T follicular helper cell (primary cell): ENCODE measurements at regions not wholly inside any gene's neighbourhood (a gene's known extent, or its start where the extent isn't known, plus 50 kb on each side); places are given as distances from the start of the nearest gene placed in this dataset.
"Not testable (repeated sequence)": the region's sequence is repeated elsewhere in the genome, so short reads cannot be mapped to it uniquely, and the experiment has no call there.

Experiments used
- DNase-seq: peaks from one replicate; pipeline ENCODE4 v3.0.0-alpha.2; 2020; ENCODE audit warnings: low read depth

DNA sequence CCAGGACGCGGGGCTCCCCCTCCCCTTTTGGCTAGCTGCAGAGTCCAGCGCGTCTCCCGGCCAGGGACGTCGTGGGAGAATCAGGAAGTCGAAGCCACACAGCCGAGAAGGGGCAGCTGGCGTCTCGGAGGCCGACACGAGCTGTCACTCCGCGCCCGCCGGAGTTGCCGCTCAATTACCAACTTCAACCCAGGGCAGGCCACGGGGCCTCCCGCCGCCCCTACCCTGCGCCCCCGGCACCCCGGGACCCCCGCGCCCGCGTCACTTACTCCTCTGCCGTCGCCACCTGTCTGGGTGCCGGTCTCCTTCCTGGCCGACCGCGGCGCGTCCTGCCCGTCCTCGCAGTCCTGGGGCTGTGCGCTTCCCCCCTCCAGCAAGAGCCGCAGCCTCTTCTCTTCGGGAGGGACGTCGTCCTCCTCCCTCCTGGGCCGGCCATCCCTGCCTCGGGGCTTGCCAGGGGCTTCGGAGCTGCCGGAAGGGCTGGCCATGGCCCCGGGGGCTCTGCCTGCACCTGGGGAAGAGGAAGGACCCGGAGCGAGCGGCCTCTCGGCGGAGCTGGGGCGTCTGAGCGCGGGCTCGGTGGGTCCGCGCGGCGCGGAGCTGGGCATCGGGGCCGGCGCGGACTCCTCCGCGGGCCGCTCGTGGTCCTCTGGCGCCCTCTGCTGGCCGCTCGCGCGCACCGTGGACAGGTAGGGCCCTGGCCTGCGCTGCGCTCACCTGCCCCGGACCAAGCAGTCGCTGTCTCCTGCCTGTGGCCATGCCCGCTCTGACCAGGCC, 65.6 kb upstream of the CLEC6A start:
- peak; percentile 57 for DNase-seq

- DNase-seq: peak; percentile 41
Measured at GRCh38 chr12:8396225-8397071, 59.3 kb upstream of the CLEC6A start.

DNA sequence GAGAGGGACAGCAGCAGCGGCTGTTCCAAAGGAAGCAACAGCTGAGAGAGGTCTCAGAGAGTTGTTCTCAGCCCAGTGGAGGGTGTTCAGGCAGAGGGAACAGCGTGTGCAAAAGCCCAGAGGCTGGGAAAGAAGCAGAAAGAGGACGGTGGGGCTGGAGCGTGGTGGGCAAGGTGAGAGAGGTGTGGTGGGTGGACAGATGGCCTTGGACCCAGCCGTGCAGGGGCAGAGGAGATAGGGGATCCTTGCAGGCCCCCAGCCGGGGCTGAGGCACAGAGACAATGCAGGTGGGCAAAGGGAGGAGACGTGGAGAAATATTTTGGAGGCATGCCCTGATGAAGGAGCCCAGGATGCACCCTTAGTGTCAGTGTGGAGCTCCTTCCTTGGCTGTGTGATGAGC, 58.4 kb upstream of the CLEC6A start:
- not testable (repeated sequence) for DNase-seq

- not testable (repeated sequence) for DNase-seq
Measured at GRCh38 chr12:8399496-8400034, 56.2 kb upstream of the CLEC6A start.

DNA sequence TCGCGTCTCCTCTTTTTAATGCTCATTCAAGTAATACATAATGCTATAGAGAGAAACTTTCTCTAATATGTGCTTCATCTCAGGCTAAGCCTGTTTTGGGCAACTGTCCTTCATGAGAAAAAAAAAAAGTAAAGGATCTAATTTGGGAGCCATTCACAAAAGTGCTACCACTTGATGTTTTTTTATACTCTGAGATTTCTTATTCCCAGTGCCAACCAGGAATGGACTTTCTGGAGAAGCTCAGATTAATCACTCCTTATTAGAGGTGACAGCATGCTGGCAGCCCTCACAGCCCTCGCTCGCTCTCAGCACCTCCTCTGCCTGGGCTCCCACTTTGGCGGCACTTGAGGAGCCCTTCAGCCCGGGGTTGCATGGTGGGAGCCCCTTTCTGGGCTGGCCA, 51.9 kb upstream of the CLEC6A start:
- DNase-seq: not testable (repeated sequence)

DNA sequence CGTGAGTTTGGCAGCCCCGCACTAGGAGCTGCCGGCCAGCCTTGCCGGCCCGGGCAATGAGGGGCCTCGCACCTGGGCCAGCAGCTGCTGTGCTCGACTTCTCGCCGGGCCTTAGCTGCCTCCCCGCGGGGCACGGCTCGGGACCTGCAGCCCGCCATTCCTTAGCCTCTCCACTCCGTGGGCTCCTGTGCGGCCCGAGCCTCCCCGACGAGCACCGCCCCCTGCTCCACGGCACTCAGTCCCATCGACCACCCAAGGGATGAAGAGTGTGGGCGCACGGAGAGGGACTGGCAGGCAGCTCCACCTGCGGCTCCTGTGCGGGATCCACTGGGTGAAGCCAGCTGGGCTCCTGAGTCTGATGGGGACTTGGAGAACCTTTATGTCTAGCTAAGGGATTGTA, 51.4 kb upstream of the CLEC6A start:
- DNase-seq: not testable (repeated sequence)
